Sciatic nerve (tissue), 2 donors: ENCODE measurements at regions not wholly inside any gene's neighbourhood (a gene's known extent, or its start where the extent isn't known, plus 50 kb on each side); places are given as distances from the start of the nearest gene placed in this dataset.
"Not testable (repeated sequence)": the region's sequence is repeated elsewhere in the genome, so short reads cannot be mapped to it uniquely, and the experiment has no call there.

Experiments
- ATAC-seq: fragments of 200-7000 bp; cut with Tn5 transposase; one replicate; pipeline ENCODE4 v1.9.1; 2020; ENCODE audit warnings: mild to moderate bottlenecking, moderate library complexity
- DNase-seq: peaks from one replicate; pipeline ENCODE4 v3.0.0-alpha.2; 2020; ENCODE audit warnings: low spot score
- intact Hi-C: fragments of 100-400 bp; cut with DNase I; formaldehyde crosslinking; loops from one replicate; pipeline ENCODE4 v1.14.2; 2022
- donor health status: DM: no; HTN: no; CAD: no.
- donor health status: DM: no; HTN: no; CAD: no.

DNA sequence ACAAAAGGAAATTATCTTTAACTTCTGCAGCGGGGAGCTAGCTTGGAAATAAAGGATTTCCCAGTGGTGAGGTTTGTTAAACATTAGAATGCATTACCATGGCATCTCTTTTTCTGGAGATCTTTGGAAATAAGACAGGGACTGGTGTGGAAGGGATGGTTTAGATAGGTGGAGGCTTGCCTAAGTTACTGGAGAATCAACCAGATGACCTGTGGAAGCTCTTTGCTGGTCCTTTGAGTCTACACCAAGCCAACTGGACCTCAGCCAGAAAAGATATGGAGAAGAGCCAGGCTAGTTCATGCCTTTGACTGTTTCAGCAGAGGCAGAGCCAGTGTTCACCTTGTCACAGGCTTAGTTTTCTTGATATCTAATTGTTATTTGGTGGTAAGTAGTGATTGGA is 134.7 kb downstream of the KCNRG start:
- ATAC-seq = peak; percentile 75
- no peak for DNase-seq
- intact Hi-C loops = loop anchor here (5.0 kb wide), 1 partner anchor 643 kb away; no protein-coding TSS in a partner anchor

- DNase-seq (no peak), ATAC-seq (no peak)
- intact Hi-C loops = no loop called here
Measured at GRCh38 chr13:50152224-50152623, 137.0 kb downstream of the KCNRG start.

DNA sequence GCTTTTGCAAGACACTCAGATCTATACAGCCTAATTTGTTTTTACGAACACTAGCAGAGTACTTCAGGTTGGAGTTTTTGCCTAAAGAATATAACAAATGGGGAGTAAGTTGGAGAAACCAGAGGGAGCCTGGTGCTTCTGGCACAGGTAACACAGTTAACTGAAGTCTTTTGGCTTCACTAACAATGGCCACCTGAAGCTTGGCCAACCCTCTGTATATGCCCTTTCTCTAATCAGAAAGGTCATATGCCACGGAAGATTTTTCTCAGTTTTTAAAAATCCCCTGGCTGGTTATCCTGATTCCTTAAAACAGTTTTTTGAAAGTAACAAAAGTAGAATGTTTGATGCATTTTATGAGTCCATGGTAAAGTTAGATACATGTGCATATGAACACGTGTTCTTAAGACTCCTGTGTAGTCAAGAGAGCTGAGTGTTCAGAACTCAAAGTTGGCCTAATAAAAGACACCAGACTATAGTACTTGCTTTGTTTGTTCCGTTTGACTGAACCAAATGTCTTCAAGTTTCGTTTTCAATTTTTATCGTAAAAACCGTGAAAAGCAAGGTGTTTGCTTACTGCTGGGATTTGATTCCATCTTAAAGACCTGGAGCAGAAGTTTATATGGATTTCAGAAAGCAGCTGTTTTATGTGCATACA is 137.5 kb downstream of the KCNRG start:
- intact Hi-C loops = no loop called here
- ATAC-seq (peak; percentile 46), DNase-seq (no peak)

DNA sequence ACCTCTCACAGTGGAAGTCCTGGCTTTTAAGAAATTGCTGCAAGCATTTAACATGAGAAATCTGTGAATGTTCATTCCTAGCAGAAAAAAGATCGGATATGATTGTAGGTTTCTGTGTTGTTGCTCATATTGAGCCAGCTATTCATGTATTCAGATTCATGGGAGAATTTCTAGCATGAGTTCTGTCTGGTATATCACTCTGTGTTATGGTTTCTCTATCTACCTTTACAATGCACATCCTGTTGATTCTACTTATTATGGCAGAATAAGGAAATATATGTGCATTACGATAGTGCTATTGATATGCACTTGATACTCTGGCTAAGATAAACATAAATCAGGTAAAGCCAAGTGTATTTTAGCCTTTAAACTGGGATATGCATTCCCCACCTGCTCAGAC is 138.2 kb downstream of the KCNRG start:
- DNase-seq (no peak), ATAC-seq (no peak)
- intact Hi-C loops = no loop called here

- DNase-seq (no peak), ATAC-seq (peak; percentile 40)
- intact Hi-C loops = no loop called here
Measured at GRCh38 chr13:50153876-50154275, 138.6 kb downstream of the KCNRG start.

DNA sequence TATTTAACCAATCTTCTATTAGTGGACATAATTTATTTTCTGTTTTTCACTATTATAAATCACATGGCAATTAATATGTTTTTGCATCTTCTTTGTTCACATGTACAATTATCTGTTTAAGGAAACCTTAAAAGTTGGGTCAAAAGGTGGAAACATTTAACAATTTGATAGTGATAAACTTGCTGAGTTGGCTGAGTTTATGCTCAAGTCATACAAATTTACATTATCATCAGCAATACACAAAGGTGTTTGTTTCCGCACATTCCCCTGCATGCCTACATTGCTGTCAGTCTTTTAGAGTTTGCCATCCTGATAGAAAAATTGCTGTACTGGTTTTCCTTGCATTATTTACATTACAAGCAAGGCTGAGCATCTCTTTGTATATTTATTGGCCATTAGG is 139.5 kb downstream of the KCNRG start:
- no peak for DNase-seq
- no peak for ATAC-seq
- intact Hi-C loops = no loop called here

GRCh38 chr13:50156140-50156539 is 140.9 kb downstream of the KCNRG start:
- intact Hi-C loops = no loop called here
- no peak for DNase-seq
- peak; percentile 61 for ATAC-seq

DNA sequence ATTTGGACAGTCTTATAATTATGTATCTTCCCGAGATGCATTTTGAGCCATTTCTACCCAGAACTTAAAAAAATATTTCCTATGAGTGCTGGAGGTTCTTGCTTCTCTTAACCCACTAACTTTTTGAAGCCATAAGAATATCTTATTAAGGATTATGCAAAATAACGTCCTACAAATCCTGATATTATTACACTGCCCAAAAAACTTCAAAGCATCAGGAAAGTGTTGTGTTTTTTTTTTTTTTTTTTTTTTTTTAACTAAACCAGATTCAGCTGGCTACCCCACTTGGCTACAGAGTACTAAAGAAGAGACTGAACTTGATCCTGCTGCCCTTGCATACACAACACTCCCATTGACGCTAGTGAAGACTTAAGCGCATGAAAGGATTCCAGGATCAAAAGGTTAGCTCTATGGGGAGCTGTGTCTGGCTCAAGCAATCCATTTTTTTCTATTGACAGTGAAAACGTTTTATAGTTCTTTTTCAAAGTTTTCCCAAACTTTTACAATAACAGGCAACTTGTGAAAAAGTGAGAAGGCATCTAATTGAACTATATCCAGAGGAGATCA is 141.4 kb downstream of the KCNRG start:
- DNase-seq (no peak), ATAC-seq (peak; percentile 98)
- intact Hi-C loops = no loop called here

GRCh38 chr13:50158385-50159165 is 143.3 kb downstream of the KCNRG start:
- DNase-seq (no peak), ATAC-seq (no peak)
- intact Hi-C loops = no loop called here

- DNase-seq (no peak), ATAC-seq (no peak)
- intact Hi-C loops = no loop called here
Measured at GRCh38 chr13:50159607-50160006, 144.4 kb downstream of the KCNRG start.

DNA sequence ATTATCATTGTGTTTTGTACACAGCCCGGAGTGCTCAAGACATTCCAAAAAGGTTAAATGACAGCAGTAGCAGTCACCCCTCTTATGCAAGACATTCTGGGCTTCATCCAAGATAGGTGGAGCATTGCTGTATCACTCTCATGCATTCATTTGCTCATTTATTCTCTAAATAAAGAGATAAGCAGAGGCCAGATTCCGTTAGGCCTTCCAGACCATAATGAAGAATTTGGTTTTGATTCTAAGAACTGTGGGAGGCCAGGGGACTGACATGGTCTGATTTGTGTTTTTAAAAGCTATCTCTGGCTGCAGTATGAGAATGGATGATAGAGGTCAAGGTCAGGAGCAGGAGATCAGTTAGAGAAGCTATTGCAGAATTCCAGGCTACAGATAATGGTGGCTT is 145.8 kb downstream of the KCNRG start:
- DNase-seq (no peak), ATAC-seq (no peak)
- intact Hi-C loops = no loop called here

DNA sequence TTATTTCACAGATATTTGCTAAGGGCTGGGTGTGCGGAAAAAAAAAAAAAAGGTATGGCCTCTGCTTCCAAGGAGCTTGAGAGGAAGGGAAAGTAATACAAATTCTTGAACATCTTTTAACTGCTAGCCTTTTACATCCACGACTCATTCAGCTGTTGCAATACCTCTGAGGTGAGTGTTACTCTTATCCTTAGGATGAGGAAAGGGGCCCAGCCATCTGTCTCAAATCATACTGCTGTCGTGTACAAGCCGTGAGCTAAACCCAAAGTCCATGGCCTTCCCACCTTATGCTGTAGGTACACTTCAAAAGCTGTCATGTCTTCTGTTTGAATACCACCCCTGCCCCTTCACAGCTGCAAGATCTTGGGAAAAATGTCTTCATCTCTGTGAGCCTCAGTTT is 146.8 kb downstream of the KCNRG start:
- DNase-seq (no peak), ATAC-seq (no peak)
- intact Hi-C loops = no loop called here

DNA sequence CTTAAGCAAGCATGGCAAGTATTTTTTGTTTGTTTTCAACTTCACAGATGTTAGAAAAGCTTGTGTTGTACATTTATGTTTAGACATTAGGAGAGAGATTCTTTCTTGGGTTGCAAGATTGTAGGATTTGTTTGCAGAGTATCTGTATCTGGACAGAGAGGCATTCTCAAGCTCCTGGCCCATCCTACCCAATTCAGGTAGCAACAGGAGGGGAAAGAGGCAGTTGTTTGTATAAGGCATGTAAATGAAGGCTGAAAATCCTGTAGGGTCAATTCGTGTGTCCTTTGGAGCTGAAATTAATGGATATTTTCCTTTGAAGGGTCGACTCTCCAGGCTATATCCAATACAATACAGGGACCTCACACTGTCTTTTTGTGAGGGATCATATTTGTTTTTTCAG is 147.3 kb downstream of the KCNRG start:
- ATAC-seq = no peak
- intact Hi-C loops = no loop called here
- DNase-seq = no peak

DNA sequence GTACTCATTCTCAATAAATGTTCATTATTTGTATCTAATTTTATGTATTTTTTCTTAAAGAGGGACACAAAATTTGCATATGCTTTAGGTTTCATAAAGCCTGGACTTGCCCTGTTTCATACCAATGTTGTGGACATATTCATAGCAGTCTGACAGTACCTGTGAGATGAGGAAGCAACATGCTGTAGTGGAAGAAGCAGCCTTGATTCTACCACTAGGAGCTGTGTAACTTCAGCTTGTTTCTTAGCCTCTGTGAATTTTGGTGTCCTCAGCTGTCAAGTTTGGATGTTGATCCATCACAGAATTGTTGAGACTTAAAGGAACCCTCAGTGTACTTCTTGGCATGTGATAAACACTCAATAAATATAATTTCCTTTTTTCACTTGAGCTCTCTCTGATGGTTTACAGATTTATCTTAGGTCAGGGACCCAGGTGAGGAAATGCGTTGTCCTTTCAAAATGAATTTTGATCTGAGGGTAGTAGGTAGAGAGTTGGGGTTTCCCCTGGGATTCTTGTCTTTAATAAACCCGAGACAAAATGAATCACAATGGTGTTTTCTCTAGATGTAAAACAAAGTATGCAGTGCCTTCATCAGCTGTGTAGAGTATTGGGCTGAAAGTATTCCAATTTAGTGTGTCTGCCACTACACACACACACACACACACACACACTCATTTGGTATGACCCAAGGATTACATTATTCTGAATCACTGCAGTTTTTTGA is 152.1 kb downstream of the KCNRG start:
- no peak for DNase-seq
- intact Hi-C loops = no loop called here
- ATAC-seq = no peak

DNA sequence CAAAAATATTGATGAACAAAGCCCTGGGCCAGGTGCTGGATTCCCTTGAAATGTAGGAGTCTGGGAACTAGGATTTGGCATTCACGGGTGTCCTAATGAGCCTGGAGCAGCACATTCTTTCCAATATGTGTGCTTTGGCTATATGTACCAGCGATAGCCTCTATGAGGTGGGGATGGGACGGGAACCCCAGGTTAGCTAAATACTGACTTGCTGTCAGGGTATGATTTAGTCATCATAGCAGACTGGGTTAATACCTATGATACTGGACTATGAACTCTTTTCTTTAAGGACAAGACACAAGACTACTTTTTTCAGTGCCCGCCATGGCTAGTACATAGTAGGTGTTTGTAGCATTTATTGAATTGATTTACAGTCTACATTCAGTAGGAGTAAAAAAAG is 152.7 kb downstream of the KCNRG start:
- no peak for ATAC-seq
- DNase-seq = no peak
- intact Hi-C loops = no loop called here

GRCh38 chr13:50168786-50169185 is 153.5 kb downstream of the KCNRG start:
- no peak for DNase-seq
- intact Hi-C loops = no loop called here
- ATAC-seq = no peak

GRCh38 chr13:50170447-50171037 is 155.3 kb downstream of the KCNRG start:
- DNase-seq (no peak), ATAC-seq (peak; percentile 65)
- intact Hi-C loops = no loop called here

GRCh38 chr13:50171590-50172282 is 156.5 kb downstream of the KCNRG start:
- DNase-seq = no peak
- no peak for ATAC-seq
- intact Hi-C loops = no loop called here

DNA sequence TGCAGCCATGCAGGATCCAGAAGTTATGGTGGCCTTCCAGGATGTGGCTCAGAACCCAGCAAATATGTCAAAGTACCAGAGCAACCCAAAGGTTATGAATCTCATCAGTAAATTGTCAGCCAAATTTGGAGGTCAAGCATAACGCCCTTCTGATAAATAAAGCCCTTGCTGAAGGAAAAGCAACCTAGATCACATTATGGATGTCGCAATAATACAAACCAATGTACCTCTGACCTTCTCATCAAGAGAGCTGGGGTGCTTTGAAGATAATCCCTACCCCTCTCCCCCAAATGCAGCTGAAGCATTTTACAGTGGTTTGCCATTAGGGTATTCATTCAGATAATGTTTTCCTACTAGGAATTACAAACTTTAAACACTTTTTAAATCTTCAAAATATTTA is 157.8 kb downstream of the KCNRG start:
- DNase-seq, ATAC-seq, intact Hi-C loops: not testable (repeated sequence)
